ENCODE measurements at regions not wholly inside any gene's neighbourhood (a gene's known extent, or its start where the extent isn't known, plus 50 kb on each side); places are given as distances from the start of the nearest gene placed in this dataset.

DNA sequence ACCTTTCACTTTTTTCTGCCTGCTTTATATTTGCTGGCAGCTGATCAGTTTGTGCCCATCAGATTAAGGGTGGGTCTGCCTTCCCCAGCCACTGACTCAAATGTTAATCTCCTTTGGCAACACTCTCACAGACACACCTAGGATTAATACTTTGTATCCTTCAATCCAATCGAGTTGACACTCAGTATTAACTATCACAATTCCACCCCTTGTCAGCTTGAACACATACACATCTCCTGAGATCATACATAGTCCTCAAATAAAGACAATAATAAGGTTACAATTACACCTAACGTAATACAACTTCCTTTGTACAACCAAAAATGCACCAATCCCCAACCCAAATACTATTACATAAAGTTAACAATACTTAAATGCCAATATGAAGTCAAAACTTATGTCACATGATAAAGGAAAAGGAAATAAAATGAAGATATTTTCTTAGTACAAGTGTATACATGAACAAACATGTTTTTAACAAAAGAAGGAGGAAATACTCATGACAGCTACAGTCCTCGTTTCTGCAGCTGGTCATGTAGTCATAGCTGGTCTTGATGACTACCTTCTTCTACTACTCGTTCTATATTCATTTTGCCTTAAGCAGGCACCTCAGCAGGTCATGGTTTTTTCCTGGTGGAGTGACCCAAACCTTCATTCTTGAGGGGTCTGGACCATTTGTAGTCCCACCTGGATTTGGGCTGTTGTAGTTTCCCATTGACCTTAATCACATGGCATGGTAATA lies 96.7 kb upstream of the CABCOCO1 start:
- TF ChIP-seq, protein P1, sequence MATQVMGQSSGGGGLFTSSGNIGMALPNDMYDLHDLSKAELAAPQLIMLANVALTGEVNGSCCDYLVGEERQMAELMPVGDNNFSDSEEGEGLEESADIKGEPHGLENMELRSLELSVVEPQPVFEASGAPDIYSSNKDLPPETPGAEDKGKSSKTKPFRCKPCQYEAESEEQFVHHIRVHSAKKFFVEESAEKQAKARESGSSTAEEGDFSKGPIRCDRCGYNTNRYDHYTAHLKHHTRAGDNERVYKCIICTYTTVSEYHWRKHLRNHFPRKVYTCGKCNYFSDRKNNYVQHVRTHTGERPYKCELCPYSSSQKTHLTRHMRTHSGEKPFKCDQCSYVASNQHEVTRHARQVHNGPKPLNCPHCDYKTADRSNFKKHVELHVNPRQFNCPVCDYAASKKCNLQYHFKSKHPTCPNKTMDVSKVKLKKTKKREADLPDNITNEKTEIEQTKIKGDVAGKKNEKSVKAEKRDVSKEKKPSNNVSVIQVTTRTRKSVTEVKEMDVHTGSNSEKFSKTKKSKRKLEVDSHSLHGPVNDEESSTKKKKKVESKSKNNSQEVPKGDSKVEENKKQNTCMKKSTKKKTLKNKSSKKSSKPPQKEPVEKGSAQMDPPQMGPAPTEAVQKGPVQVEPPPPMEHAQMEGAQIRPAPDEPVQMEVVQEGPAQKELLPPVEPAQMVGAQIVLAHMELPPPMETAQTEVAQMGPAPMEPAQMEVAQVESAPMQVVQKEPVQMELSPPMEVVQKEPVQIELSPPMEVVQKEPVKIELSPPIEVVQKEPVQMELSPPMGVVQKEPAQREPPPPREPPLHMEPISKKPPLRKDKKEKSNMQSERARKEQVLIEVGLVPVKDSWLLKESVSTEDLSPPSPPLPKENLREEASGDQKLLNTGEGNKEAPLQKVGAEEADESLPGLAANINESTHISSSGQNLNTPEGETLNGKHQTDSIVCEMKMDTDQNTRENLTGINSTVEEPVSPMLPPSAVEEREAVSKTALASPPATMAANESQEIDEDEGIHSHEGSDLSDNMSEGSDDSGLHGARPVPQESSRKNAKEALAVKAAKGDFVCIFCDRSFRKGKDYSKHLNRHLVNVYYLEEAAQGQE (IDR thresholded peaks at IDR 0.05; ENCODE audit: insufficient read depth in 1 of 2, low read depth in 2 of 2, low read length in 1 of 2), result no peak
- TF ChIP-seq, protein P2, sequence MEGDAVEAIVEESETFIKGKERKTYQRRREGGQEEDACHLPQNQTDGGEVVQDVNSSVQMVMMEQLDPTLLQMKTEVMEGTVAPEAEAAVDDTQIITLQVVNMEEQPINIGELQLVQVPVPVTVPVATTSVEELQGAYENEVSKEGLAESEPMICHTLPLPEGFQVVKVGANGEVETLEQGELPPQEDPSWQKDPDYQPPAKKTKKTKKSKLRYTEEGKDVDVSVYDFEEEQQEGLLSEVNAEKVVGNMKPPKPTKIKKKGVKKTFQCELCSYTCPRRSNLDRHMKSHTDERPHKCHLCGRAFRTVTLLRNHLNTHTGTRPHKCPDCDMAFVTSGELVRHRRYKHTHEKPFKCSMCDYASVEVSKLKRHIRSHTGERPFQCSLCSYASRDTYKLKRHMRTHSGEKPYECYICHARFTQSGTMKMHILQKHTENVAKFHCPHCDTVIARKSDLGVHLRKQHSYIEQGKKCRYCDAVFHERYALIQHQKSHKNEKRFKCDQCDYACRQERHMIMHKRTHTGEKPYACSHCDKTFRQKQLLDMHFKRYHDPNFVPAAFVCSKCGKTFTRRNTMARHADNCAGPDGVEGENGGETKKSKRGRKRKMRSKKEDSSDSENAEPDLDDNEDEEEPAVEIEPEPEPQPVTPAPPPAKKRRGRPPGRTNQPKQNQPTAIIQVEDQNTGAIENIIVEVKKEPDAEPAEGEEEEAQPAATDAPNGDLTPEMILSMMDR (IDR thresholded peaks at IDR 0.05), result no peak
- TF ChIP-seq POLR2AphosphoS5 (IDR thresholded peaks at IDR 0.05; ENCODE audit: low read depth, low read length) (no peak), TCF7L2 (IDR thresholded peaks at IDR 0.05; ENCODE audit: low read depth, low read length) (no peak), SIN3A (IDR thresholded peaks at IDR 0.05; ENCODE audit: borderline replicate concordance, insufficient read depth, low read depth, low read length) (no peak)

Data from Panc1 (cell line).